Osteoblast (primary cell): ENCODE measurements at regions not wholly inside any gene's neighbourhood (a gene's known extent, or its start where the extent isn't known, plus 50 kb on each side); places are given as distances from the start of the nearest gene placed in this dataset.

Experiments
- DNase-seq: peaks from one replicate; pipeline ENCODE4 v3.0.0; 2011; ENCODE audit warnings: low spot score, mixed read lengths; ENCODE audit not compliant: insufficient read length; ENCODE audit errors: missing footprints
- H2AFZ ChIP-seq: 2 replicates; pipeline ENCODE4 v1.6.0; 2011; ENCODE audit warnings: mild to moderate bottlenecking, low read length
- H3K27ac ChIP-seq: 2 replicates; pipeline ENCODE4 v1.5.1; 2011; ENCODE audit warnings: mild to moderate bottlenecking, low read depth, low read length, moderate library complexity
- H3K27me3 ChIP-seq: 2 replicates; pipeline ENCODE4 v1.6.0; 2012; ENCODE audit warnings: mild to moderate bottlenecking, control low read depth, inconsistent platforms, low read length, moderate library complexity; ENCODE audit not compliant: insufficient read depth
- H3K36me3 ChIP-seq: 2 replicates; pipeline ENCODE4 v1.5.1; 2011; ENCODE audit warnings: mild to moderate bottlenecking, low read length, control low read depth, moderate library complexity; ENCODE audit not compliant: insufficient read depth
- H3K4me1 ChIP-seq: 2 replicates; pipeline ENCODE4 v1.5.1; 2011; ENCODE audit warnings: mild to moderate bottlenecking, low read length, control low read depth, moderate library complexity; ENCODE audit not compliant: insufficient read depth
- H3K4me2 ChIP-seq: 2 replicates; pipeline ENCODE4 v1.6.0; 2011; ENCODE audit warnings: mild to moderate bottlenecking, low read length; ENCODE audit not compliant: insufficient read depth
- H3K4me3 ChIP-seq: fragments of 200-600 bp; sonication (generic); 3 replicates; pipeline ENCODE4 v1.5.1; 2012; ENCODE audit warnings: mild to moderate bottlenecking, low read length, inconsistent platforms; ENCODE audit not compliant: insufficient read depth
- H3K79me2 ChIP-seq: 2 replicates; pipeline ENCODE4 v1.6.0; 2012; ENCODE audit warnings: mild to moderate bottlenecking, low read length, control low read depth, inconsistent platforms; ENCODE audit not compliant: insufficient read depth
- H3K9me3 ChIP-seq: 2 replicates; pipeline ENCODE4 v1.5.1; 2011; ENCODE audit warnings: low read depth, low read length, control low read depth
- H4K20me1 ChIP-seq: 2 replicates; pipeline ENCODE4 v1.6.0; 2012; ENCODE audit warnings: mild to moderate bottlenecking, low read length, control low read depth; ENCODE audit not compliant: insufficient read depth
- CTCF ChIP-seq: IDR thresholded peaks from 2 replicates; pipeline ENCODE4 v1.5.1; 2011; ENCODE audit warnings: mild to moderate bottlenecking, low read depth, low read length, moderate library complexity; ENCODE audit errors: extremely low read depth

- no peaks in the 10 kb centered on the region for H3K79me2 ChIP-seq
- no peak overlapping the region for H3K4me2 ChIP-seq
- peaks cover 4% of the 10 kb centered on the region for H3K9me3 ChIP-seq
- no peak for TF ChIP-seq CTCF
- H3K27ac ChIP-seq, result no peak overlapping the region
- no peaks in the 10 kb centered on the region for H3K27me3 ChIP-seq
- no peaks in the 10 kb centered on the region for H3K36me3 ChIP-seq
- H2AFZ ChIP-seq, result no peak overlapping the region
- H3K4me3 ChIP-seq, result no peak overlapping the region
- no peaks in the 10 kb centered on the region for H3K4me1 ChIP-seq
- no peak for DNase-seq
- no peaks in the 10 kb centered on the region for H4K20me1 ChIP-seq
Observed at GRCh38 chr10:131738396-131738735, 162.4 kb upstream of the PPP2R2D start.

- Histone ChIP-seq H2AFZ (no peak overlapping the region), H3K36me3 (no peaks in the 10 kb centered on the region), H3K27ac (no peak overlapping the region), H3K27me3 (no peaks in the 10 kb centered on the region), H3K9me3 (peaks cover 4% of the 10 kb centered on the region), H3K4me1 (no peaks in the 10 kb centered on the region), H3K79me2 (no peaks in the 10 kb centered on the region), H3K4me3 (no peak overlapping the region), H3K4me2 (no peak overlapping the region), H4K20me1 (no peaks in the 10 kb centered on the region)
- no peak for TF ChIP-seq CTCF
- DNase-seq, result no peak
Observed at GRCh38 chr10:131739206-131739605, 161.6 kb upstream of the PPP2R2D start.

- no peaks in the 10 kb centered on the region for H3K27me3 ChIP-seq
- no peaks in the 10 kb centered on the region for H4K20me1 ChIP-seq
- no peaks in the 10 kb centered on the region for H3K79me2 ChIP-seq
- DNase-seq, result no peak
- no peaks in the 10 kb centered on the region for H3K36me3 ChIP-seq
- no peak overlapping the region for H3K27ac ChIP-seq
- H3K4me3 ChIP-seq, result no peak overlapping the region
- no peak overlapping the region for H3K4me2 ChIP-seq
- H3K4me1 ChIP-seq, result no peaks in the 10 kb centered on the region
- no peak for TF ChIP-seq CTCF
- no peak overlapping the region for H2AFZ ChIP-seq
- peaks cover 4% of the 10 kb centered on the region for H3K9me3 ChIP-seq
Observed at GRCh38 chr10:131742500-131742951, 158.3 kb upstream of the PPP2R2D start.

- H3K4me2 ChIP-seq, result no peak overlapping the region
- peaks cover 4% of the 10 kb centered on the region for H3K9me3 ChIP-seq
- no peaks in the 10 kb centered on the region for H4K20me1 ChIP-seq
- no peak for DNase-seq
- no peak overlapping the region for H3K4me3 ChIP-seq
- no peaks in the 10 kb centered on the region for H3K4me1 ChIP-seq
- TF ChIP-seq CTCF, result no peak
- no peaks in the 10 kb centered on the region for H3K27me3 ChIP-seq
- H2AFZ ChIP-seq, result no peak overlapping the region
- no peaks in the 10 kb centered on the region for H3K36me3 ChIP-seq
- no peaks in the 10 kb centered on the region for H3K79me2 ChIP-seq
- no peak overlapping the region for H3K27ac ChIP-seq
Observed at GRCh38 chr10:131743190-131744151, 157.3 kb upstream of the PPP2R2D start.
